ENCODE measurements at regions not wholly inside any gene's neighbourhood (a gene's known extent, or its start where the extent isn't known, plus 50 kb on each side); places are given as distances from the start of the nearest gene placed in this dataset.

GRCh38 chr16:59320657-59321056, 586.5 kb upstream of the GOT2 start:
- no peak for TF ChIP-seq POLR2AphosphoS5 (IDR thresholded peaks at IDR 0.05; ENCODE audit: low read depth, low read length)
- TF ChIP-seq SIN3A (IDR thresholded peaks at IDR 0.05; ENCODE audit: borderline replicate concordance, insufficient read depth, low read depth, low read length): no peak
- TF ChIP-seq, protein P1, sequence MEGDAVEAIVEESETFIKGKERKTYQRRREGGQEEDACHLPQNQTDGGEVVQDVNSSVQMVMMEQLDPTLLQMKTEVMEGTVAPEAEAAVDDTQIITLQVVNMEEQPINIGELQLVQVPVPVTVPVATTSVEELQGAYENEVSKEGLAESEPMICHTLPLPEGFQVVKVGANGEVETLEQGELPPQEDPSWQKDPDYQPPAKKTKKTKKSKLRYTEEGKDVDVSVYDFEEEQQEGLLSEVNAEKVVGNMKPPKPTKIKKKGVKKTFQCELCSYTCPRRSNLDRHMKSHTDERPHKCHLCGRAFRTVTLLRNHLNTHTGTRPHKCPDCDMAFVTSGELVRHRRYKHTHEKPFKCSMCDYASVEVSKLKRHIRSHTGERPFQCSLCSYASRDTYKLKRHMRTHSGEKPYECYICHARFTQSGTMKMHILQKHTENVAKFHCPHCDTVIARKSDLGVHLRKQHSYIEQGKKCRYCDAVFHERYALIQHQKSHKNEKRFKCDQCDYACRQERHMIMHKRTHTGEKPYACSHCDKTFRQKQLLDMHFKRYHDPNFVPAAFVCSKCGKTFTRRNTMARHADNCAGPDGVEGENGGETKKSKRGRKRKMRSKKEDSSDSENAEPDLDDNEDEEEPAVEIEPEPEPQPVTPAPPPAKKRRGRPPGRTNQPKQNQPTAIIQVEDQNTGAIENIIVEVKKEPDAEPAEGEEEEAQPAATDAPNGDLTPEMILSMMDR (IDR thresholded peaks at IDR 0.05): no peak
- TF ChIP-seq REST (IDR thresholded peaks at IDR 0.05; ENCODE audit: insufficient read depth in 1 of 2, low read depth in 2 of 2, low read length in 1 of 2): no peak
- TF ChIP-seq TCF7L2 (IDR thresholded peaks at IDR 0.05; ENCODE audit: low read depth, low read length): no peak
- Histone ChIP-seq H3K9me3 (ENCODE audit: control insufficient read depth, insufficient read depth, low read depth, low read length) (no peaks in the 10 kb centered on the region), H3K27me3 (ENCODE audit: control insufficient read depth, insufficient read depth, low read length) (no peaks in the 10 kb centered on the region), H3K4me1 (ENCODE audit: control insufficient read depth, insufficient read depth, low read length) (no peaks in the 10 kb centered on the region), H3K27ac (ENCODE audit: low read length) (no peak overlapping the region), H3K36me3 (ENCODE audit: control insufficient read depth, insufficient read depth, low read length) (no peaks in the 10 kb centered on the region), H3K4me3 (ENCODE audit: low read depth in 2 of 2, low read length in 2 of 2) (no peak overlapping the region)
- CTCF ChIA-PET: no interaction called here
- DNase-seq (ENCODE audit: low read depth, low spot score): no peak
- no TSS peak for BruUV-seq (replicated peaks)
- POLR2A ChIA-PET: no interaction called here
- in situ Hi-C loops (cut with HindIII; ENCODE audit: low pct_unique_long_range_greater_than_20kb, low sequenced_read_pairs) (no loop called here), intact Hi-C loops (cut with micrococcal nuclease; ENCODE audit: unreplicated experiment) (no loop called here)
- no peak for ATAC-seq

DNA sequence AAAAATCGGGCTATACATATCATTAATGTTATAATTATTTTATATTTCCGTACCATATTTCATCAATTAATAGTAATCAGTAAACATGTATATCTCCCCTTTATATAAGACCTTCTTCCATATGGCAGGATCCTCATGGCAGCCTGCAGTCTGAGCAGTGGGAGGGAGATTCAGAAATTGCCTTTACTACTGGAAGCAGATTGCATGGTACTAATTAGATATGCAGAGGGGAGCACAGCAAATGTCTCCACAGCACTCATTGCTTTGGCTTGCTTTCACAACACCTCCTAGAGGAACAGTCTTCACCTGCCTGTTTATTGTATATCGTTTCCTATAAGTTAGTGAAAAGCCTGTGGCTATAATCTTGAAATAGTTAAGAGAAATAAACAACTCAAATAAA, 585.8 kb upstream of the GOT2 start:
- intact Hi-C loops (cut with micrococcal nuclease; ENCODE audit: unreplicated experiment): no loop called here
- no peaks in the 10 kb centered on the region for H3K36me3 ChIP-seq (ENCODE audit: control insufficient read depth, insufficient read depth, low read length)
- no TSS peak for BruUV-seq (replicated peaks)
- no peak for DNase-seq (ENCODE audit: low read depth, low spot score)
- no peak overlapping the region for H3K27ac ChIP-seq (ENCODE audit: low read length)
- H3K4me1 ChIP-seq (ENCODE audit: control insufficient read depth, insufficient read depth, low read length): no peaks in the 10 kb centered on the region
- in situ Hi-C loops (cut with HindIII; ENCODE audit: low pct_unique_long_range_greater_than_20kb, low sequenced_read_pairs): no loop called here
- ChIA-PET CTCF (no interaction called here), POLR2A (no interaction called here)
- no peak overlapping the region for H3K4me3 ChIP-seq (ENCODE audit: low read depth in 2 of 2, low read length in 2 of 2)
- no peaks in the 10 kb centered on the region for H3K27me3 ChIP-seq (ENCODE audit: control insufficient read depth, insufficient read depth, low read length)
- no peak for ATAC-seq
- TF ChIP-seq SIN3A (IDR thresholded peaks at IDR 0.05; ENCODE audit: borderline replicate concordance, insufficient read depth, low read depth, low read length) (no peak), REST (IDR thresholded peaks at IDR 0.05; ENCODE audit: insufficient read depth in 1 of 2, low read depth in 2 of 2, low read length in 1 of 2) (no peak), POLR2AphosphoS5 (IDR thresholded peaks at IDR 0.05; ENCODE audit: low read depth, low read length) (no peak), TCF7L2 (IDR thresholded peaks at IDR 0.05; ENCODE audit: low read depth, low read length) (no peak)
- TF ChIP-seq, protein P1 (IDR thresholded peaks at IDR 0.05): no peak
- H3K9me3 ChIP-seq (ENCODE audit: control insufficient read depth, insufficient read depth, low read depth, low read length): no peaks in the 10 kb centered on the region

All from Panc1 (cell line).